K562 (cell line): ENCODE measurements at regions not wholly inside any gene's neighbourhood (a gene's known extent, or its start where the extent isn't known, plus 50 kb on each side); places are given as distances from the start of the nearest gene placed in this dataset.

ENCODE experiments used
- ATAC-seq: fragments of 200-7000 bp; cut with Tn5 transposase; 3 replicates; pipeline ENCODE4 v1.9.1; 2020; ENCODE audit warnings: moderate library complexity
- BruUV-seq: library from RNA; stranded (reverse); fragments of 400-500 nt; replicated peaks from 2 replicates; lab custom pipeline; 2021; lab: Mats Ljungman, UMichigan
- CTCF ChIA-PET: fragments of 300-600 bp; formaldehyde crosslinking; extraction: SDS; loops from one replicate; lab custom pipeline; 2021; ENCODE audit warnings: low intra/inter-chr PET ratio; lab: Yijun Ruan, JAX
- POLR2A ChIA-PET: fragments of 300-600, 350-650 bp; sonication (Branson Sonifier 250); formaldehyde crosslinking; extraction: SDS; loops from one replicate; lab custom pipeline; 2021; ENCODE audit warnings: antibody characterized with exemption, inconsistent platforms; lab: Yijun Ruan, JAX
- DNase-seq, 4 experiments: peaks; one replicate each; pipeline versions ENCODE4 v3.0.0 to v3.0.0-alpha.2; 2011 to 2018; ENCODE audit warnings: low spot score in 3 of 4, mixed read lengths in 3 of 4; ENCODE audit errors: extremely low read depth in 1 of 4
- FAIRE-seq: peaks from 2 replicates; lab custom pipeline; 2011; peaks lifted over from hg19 to GRCh38; lab: Jason Lieb, UNC
- H2AFZ ChIP-seq: 2 replicates; pipeline ENCODE4 v1.6.0; 2011; ENCODE audit warnings: low read depth, low read length, control low read depth, inconsistent platforms
- H3K27ac ChIP-seq: fragments of 200-600 bp; 3 replicates; pipeline ENCODE4 v1.8.0; 2011; ENCODE audit warnings: low read depth, mild to moderate bottlenecking, control low read depth, inconsistent platforms, low read length, moderate library complexity, mixed read lengths; ENCODE audit errors: extremely low read depth
- H3K27me3 ChIP-seq, 2 experiments: fragments of 300-600 bp in 1 of 2; 2 replicates in 1 of 2; 3 replicates in 1 of 2; pipeline versions ENCODE4 v1.6.0 to v1.8.0; 2011; ENCODE audit warnings: inconsistent platforms in 2 of 2, low read length in 2 of 2, mild to moderate bottlenecking in 1 of 2, mixed read lengths in 1 of 2, moderate library complexity in 1 of 2; ENCODE audit not compliant: control insufficient read depth in 2 of 2, insufficient read depth in 2 of 2
- H3K36me3 ChIP-seq: fragments of 300-600 bp; 3 replicates; pipeline ENCODE4 v1.8.0; 2011; ENCODE audit warnings: mild to moderate bottlenecking, low read length, inconsistent platforms; ENCODE audit not compliant: control insufficient read depth, insufficient read depth
- H3K4me1 ChIP-seq, 2 experiments: fragments of 200-600 bp in 1 of 2; replicated peaks in 1 of 2; 2 replicates in 1 of 2; 3 replicates in 1 of 2; pipeline versions ENCODE4 v1.5.1 to v1.8.0; 2011; ENCODE audit warnings: inconsistent platforms in 2 of 2, low read length in 2 of 2, mild to moderate bottlenecking in 1 of 2, mixed read lengths in 1 of 2, moderate library complexity in 1 of 2; ENCODE audit not compliant: control insufficient read depth in 2 of 2, insufficient read depth in 2 of 2
- H3K4me2 ChIP-seq: 2 replicates; pipeline ENCODE4 v1.6.1; 2011; ENCODE audit warnings: low read length, control low read depth, inconsistent platforms, mixed read lengths; ENCODE audit not compliant: insufficient read depth
- H3K4me3 ChIP-seq: fragments of 200-600 bp; sonication (generic), shearing (Covaris generic); 2 replicates; pipeline ENCODE4 v1.5.1; 2016; ENCODE audit warnings: control low read depth, inconsistent platforms
- H3K79me2 ChIP-seq: fragments of 200-600 bp; 3 replicates; pipeline ENCODE4 v1.8.0; 2011; ENCODE audit warnings: low read length, inconsistent platforms; ENCODE audit not compliant: control insufficient read depth, insufficient read depth
- H3K9ac ChIP-seq, 2 experiments: 2 replicates each; pipeline versions ENCODE4 v1.6.0 to v1.6.1; 2011; ENCODE audit warnings: low read depth in 2 of 2, low read length in 2 of 2, control low read depth in 1 of 2, inconsistent platforms in 1 of 2, mild to moderate bottlenecking in 1 of 2, mixed read lengths in 1 of 2; ENCODE audit not compliant: insufficient read depth in 1 of 2
- H3K9me1 ChIP-seq: one replicate; pipeline ENCODE4 v1.6.0; 2011; ENCODE audit warnings: inconsistent platforms, mild to moderate bottlenecking, low read length, moderate library complexity; ENCODE audit not compliant: control insufficient read depth, insufficient read depth
- H3K9me3 ChIP-seq: replicated peaks from 2 replicates; pipeline ENCODE4 v1.5.1; 2011; ENCODE audit warnings: low read depth, low read length, inconsistent platforms; ENCODE audit not compliant: control insufficient read depth, insufficient read depth
- H4K20me1 ChIP-seq: replicated peaks from 2 replicates; pipeline ENCODE4 v1.6.1; 2011; ENCODE audit warnings: low read length, inconsistent platforms, mixed read lengths; ENCODE audit not compliant: control insufficient read depth, insufficient read depth
- ARID3B ChIP-seq: fragments of 250-450 bp; sonication (Bioruptor Pico); IDR thresholded peaks from 2 replicates; pipeline ENCODE4 v1.4.0; 2020; ENCODE audit warnings: borderline replicate concordance
- CBFA2T2 ChIP-seq: fragments of 450-650 bp; conservative IDR thresholded peaks from 2 replicates; pipeline ENCODE4 v1.6.1; 2017; ENCODE audit warnings: mild to moderate bottlenecking
- CEBPB ChIP-seq: fragments of 450-650 bp; IDR thresholded peaks from 2 replicates; pipeline ENCODE4 v1.6.1; 2016; ENCODE audit warnings: missing genetic modification characterization, missing compliant biosample characterization
- GTF2F1 ChIP-seq: IDR thresholded peaks from 2 replicates; pipeline ENCODE4 v1.6.1; 2011; ENCODE audit warnings: low read depth, low read length, improper control_type of control experiment
- LARP7 ChIP-seq: fragments of 450-650 bp; IDR thresholded peaks from 2 replicates; pipeline ENCODE4 v1.6.1; 2016
- MITF ChIP-seq: IDR thresholded peaks from 2 replicates; pipeline ENCODE4 v1.6.1; 2014; ENCODE audit warnings: antibody characterized with exemption
- NBN ChIP-seq: fragments of 450-650 bp; IDR thresholded peaks from 2 replicates; pipeline ENCODE4 v1.6.1; 2016; ENCODE audit warnings: low read depth, mild to moderate bottlenecking
- RAD21 ChIP-seq, 2 experiments: fragments of 250-450 bp in 1 of 2; fragments of 450-650 bp in 1 of 2; sonication (Bioruptor Pico) in 1 of 2; formaldehyde crosslinking in 1 of 2; IDR thresholded peaks in 1 of 2; conservative IDR thresholded peaks in 1 of 2; 2 replicates each; pipeline versions ENCODE4 v1.4.0 to v1.8.0; 2020 to 2022; ENCODE audit warnings: mild to moderate bottlenecking in 2 of 2, moderate library complexity in 1 of 2
- SAFB ChIP-seq: fragments of 200-400 bp; formaldehyde crosslinking; IDR thresholded peaks from 2 replicates; pipeline ENCODE4 v1.6.1; 2017; ENCODE audit warnings: low read depth, low read length, borderline replicate concordance
- ZNF407 ChIP-seq: fragments of 450-650 bp; IDR thresholded peaks from 2 replicates; pipeline ENCODE4 v1.6.1; 2016; ENCODE audit warnings: low read depth
- ZNF76 ChIP-seq: fragments of 250-450 bp; sonication (Bioruptor Pico); IDR thresholded peaks from 2 replicates; pipeline ENCODE4 v1.4.0; 2020; ENCODE audit warnings: mild to moderate bottlenecking, moderate library complexity, borderline replicate concordance
- whole genome bisulfite sequencing: fragments of 100-300 bp; shearing (Covaris generic); methylation state at CpG from one replicate; pipeline ENCODE4 v1.1.6; 2016; ENCODE audit warnings: low coverage, mixed read lengths; ENCODE audit not compliant: insufficient coverage; ENCODE audit errors: missing lambda C conversion rate; 5-methylcytosine and 5-hydroxymethylcytosine counted together
- in situ Hi-C: fragments of 300-500 bp; cut with MboI; formaldehyde crosslinking; loops from 4 replicates; pipeline ENCODE4 v1.15.0; 2018; ENCODE audit warnings: inconsistent platforms, mixed read lengths
- intact Hi-C: fragments of 100-400 bp; cut with micrococcal nuclease; formaldehyde crosslinking; loops from 2 replicates; pipeline ENCODE4 v1.14.2; 2022

DNA sequence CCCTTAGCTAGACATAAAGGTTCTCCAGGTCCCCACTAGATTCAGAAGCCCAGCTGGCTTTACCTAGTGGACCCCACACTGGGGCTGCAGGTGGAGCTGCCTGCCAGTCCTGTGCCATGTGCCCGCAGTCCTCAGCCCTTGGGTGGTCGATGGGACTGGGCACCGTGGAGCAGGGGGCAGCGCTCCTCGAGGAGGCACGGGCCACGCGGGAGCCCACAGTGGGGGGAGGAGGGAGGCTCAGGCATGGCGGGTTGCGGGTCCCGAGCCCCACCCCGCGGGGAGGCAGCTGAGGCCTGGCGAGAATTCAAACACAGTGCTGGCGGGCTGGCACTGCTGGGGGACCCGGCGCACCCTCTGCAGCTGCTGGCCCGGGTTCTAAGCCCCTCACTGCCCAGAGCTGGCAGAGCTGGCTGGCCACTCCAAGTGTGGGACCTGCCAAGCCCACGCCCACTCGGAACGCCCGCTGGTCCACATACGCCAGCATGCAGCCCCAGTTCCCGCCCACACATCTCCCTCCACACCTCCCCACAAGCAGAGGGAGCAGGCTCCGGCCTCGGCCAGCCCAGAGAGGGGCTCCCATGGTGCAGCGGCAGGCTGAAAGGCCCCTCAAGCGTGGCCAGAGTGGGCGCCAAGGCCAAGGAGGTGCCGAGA is 119.7 kb upstream of the NRXN1 start:
- no peak overlapping the region for H3K4me3 ChIP-seq
- no peak overlapping the region for H3K27ac ChIP-seq
- intact Hi-C loops (no loop called here), in situ Hi-C loops (no loop called here)
- H3K27me3 ChIP-seq: no peaks in the 10 kb centered on the region
- no peaks in the 10 kb centered on the region for H3K9me1 ChIP-seq
- no peaks in the 10 kb centered on the region for H3K79me2 ChIP-seq
- H3K9me3 ChIP-seq: no peaks in the 10 kb centered on the region; the same call in 1 of the 2 replicates
- H3K9ac ChIP-seq: no peak overlapping the region
- BruUV-seq: no TSS peak
- H4K20me1 ChIP-seq: no peaks in the 10 kb centered on the region
- ChIA-PET POLR2A (interaction anchor here (0.6 kb wide), 1 partner anchor 47 kb away, joined by 3 read pairs; no protein-coding TSS in a partner anchor), CTCF (interaction anchor here (0.7 kb wide), 1 partner anchor 323 kb away, joined by 3 read pairs; no protein-coding TSS in a partner anchor)
- DNase-seq (no peak), FAIRE-seq (no peak), ATAC-seq (no peak)
- H3K36me3 ChIP-seq: no peaks in the 10 kb centered on the region
- no peaks in the 10 kb centered on the region for H3K4me1 ChIP-seq
- no peak overlapping the region for H3K4me2 ChIP-seq
- WGBS: 0% methylated on average over 25 of the region's 30 CpGs
- no peak overlapping the region for H2AFZ ChIP-seq
- no peak for TF ChIP-seq NBN
- TF ChIP-seq ZNF76 (CRISPR knock-in tag): no peak
- no peak for TF ChIP-seq ARID3B (CRISPR knock-in tag)
- no peak for TF ChIP-seq ZNF407
- TF ChIP-seq RAD21 (CRISPR knock-in tag; conservative IDR thresholded peaks at IDR 0.05 in 1 of 2, IDR thresholded peaks at IDR 0.05 in 1 of 2): no peak
- no peak for TF ChIP-seq SAFB
- no peak for TF ChIP-seq MITF
- no peak for TF ChIP-seq LARP7
- TF ChIP-seq CEBPB (tag): no peak
- no peak for TF ChIP-seq GTF2F1
- no peak for TF ChIP-seq CBFA2T2
